ENCODE measurements at regions not wholly inside any gene's neighbourhood (a gene's known extent, or its start where the extent isn't known, plus 50 kb on each side); places are given as distances from the start of the nearest gene placed in this dataset.

DNA sequence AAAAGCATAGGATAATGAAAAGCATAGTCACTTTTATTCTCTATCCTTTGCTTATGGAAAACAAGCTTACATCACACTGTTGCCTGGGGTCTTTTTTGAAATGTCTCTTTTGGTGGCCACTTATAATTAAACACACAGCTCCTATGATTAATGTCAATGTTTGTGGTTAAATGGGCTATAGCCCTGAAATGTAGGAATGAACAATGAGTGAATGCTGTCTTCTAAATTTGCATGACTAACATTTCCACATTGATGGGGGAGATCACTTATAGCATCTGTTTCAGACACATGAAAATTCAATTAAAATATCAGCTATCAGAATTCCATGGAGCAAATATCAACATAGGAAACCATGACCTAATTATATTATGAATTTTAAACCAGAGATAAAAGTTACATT is 171.4 kb upstream of the FAT3 start:
- no peak for TF ChIP-seq CTCF (IDR thresholded peaks at IDR 0.05)
- no peak for TF ChIP-seq POLR2A (IDR thresholded peaks at IDR 0.05)
- Histone ChIP-seq H3K27ac (no peak overlapping the region), H3K4me3 (no peak overlapping the region), H3K9me3 (no peaks in the 10 kb centered on the region), H3K4me1 (no peaks in the 10 kb centered on the region), H3K36me3 (replicated peaks in 1 of 2; ENCODE audit: insufficient read depth in 1 of 2, low read depth in 2 of 2) (no peaks in the 10 kb centered on the region), H3K27me3 (no peaks in the 10 kb centered on the region)
- intact Hi-C loops (cut with DNase I) = no loop called here
- DNase-seq (no peak), ATAC-seq (no peak)

- Histone ChIP-seq H3K4me1 (no peaks in the 10 kb centered on the region), H3K9me3 (no peaks in the 10 kb centered on the region), H3K4me3 (no peak overlapping the region), H3K27me3 (no peaks in the 10 kb centered on the region), H3K36me3 (replicated peaks in 1 of 2; ENCODE audit: insufficient read depth in 1 of 2, low read depth in 2 of 2) (no peaks in the 10 kb centered on the region), H3K27ac (no peak overlapping the region)
- intact Hi-C loops (cut with DNase I) = no loop called here
- WGBS, 2 donors = 13% methylated on average over 2 of the region's 2 CpGs
- ATAC-seq = no peak
- TF ChIP-seq POLR2A (IDR thresholded peaks at IDR 0.05) (no peak), CTCF (IDR thresholded peaks at IDR 0.05) (no peak)
- DNase-seq = no peak
Observed at GRCh38 chr11:92050305-92050704, 174.3 kb upstream of the FAT3 start.

DNA sequence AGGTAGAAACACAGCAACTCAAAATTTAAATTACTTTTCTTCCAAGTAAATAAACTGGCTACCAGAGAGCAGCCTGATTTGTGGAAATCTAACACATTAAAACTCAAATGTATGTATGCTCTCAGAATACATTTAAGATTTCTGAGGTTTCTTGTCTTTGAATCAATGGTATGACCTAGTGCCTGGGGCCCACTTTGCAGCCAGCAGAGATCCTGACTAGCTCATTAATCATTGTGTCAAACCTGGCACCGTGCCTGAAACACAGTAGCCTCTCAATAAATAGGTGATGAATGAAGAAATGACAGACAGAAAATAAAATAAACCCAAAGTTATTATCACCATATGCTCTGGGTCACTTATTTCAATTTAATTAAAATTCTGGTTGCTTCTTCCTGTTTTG is 176.2 kb upstream of the FAT3 start:
- Histone ChIP-seq H3K27me3 (no peaks in the 10 kb centered on the region), H3K27ac (no peak overlapping the region), H3K36me3 (replicated peaks in 1 of 2; ENCODE audit: insufficient read depth in 1 of 2, low read depth in 2 of 2) (no peaks in the 10 kb centered on the region), H3K4me3 (no peak overlapping the region), H3K4me1 (no peaks in the 10 kb centered on the region), H3K9me3 (no peaks in the 10 kb centered on the region)
- intact Hi-C loops (cut with DNase I) = no loop called here
- WGBS, 2 donors = 0 to 3% methylated on average over 1 of the region's 1 CpG
- ATAC-seq = no peak
- DNase-seq = peak in 2 of 4 donors; percentile 5 to 11
- TF ChIP-seq POLR2A (IDR thresholded peaks at IDR 0.05) (no peak), CTCF (IDR thresholded peaks at IDR 0.05) (no peak)

DNA sequence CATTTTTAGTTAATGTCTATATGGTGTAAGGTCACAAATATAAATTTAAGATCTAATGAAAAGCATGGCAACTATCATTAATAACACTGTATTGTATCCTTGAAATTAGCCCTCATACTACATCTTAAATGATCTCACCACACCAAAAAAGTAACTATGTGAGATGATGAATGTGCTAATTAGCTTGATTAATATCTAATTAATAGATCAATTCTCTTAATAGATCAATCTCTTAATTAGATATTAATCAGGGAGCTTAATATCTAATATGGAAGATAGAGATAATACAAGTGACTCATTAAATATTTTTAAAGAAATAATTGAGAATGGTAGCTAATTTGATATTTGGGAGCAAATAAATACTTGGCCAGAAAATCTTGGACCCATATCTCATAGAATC is 178.5 kb upstream of the FAT3 start:
- DNase-seq (no peak), ATAC-seq (no peak)
- intact Hi-C loops (cut with DNase I) = no loop called here
- no peaks in the 10 kb centered on the region for H3K9me3 ChIP-seq
- TF ChIP-seq CTCF (IDR thresholded peaks at IDR 0.05) (no peak), POLR2A (IDR thresholded peaks at IDR 0.05) (no peak)
- H3K4me1 ChIP-seq = no peaks in the 10 kb centered on the region
- no peaks in the 10 kb centered on the region for H3K36me3 ChIP-seq (replicated peaks in 1 of 2; ENCODE audit: insufficient read depth in 1 of 2, low read depth in 2 of 2)
- H3K27ac ChIP-seq = no peak overlapping the region
- no peaks in the 10 kb centered on the region for H3K27me3 ChIP-seq
- no peak overlapping the region for H3K4me3 ChIP-seq

DNA sequence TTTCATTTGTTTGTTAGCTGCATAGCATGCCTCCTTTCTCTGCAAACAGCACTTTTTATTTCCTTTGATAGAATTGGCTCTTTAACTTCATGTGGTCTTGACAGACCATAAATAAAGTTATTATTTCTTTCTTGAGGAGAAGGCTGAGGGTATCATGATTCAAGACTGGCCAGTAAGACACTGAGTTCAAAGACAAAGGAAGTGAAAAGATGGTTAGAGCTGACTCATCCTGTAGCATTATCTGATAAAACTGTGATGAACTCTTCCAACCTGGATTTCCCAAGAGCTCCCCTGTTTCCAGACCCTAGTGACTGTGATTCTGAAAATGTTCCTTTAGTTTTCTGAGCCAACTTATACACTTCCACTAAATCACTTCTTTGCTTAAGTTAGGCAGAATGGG is 179.3 kb upstream of the FAT3 start:
- H3K27ac ChIP-seq = no peak overlapping the region
- TF ChIP-seq POLR2A (IDR thresholded peaks at IDR 0.05) (no peak), CTCF (IDR thresholded peaks at IDR 0.05) (no peak)

More for the DNA sequence above, 179.3 kb upstream of the FAT3 start:
- ATAC-seq = no peak
- no peaks in the 10 kb centered on the region for H3K4me1 ChIP-seq
- H3K9me3 ChIP-seq = no peaks in the 10 kb centered on the region
- no peak for DNase-seq
- intact Hi-C loops (cut with DNase I) = no loop called here
- H3K27me3 ChIP-seq = no peaks in the 10 kb centered on the region
- H3K4me3 ChIP-seq = no peak overlapping the region
- no peaks in the 10 kb centered on the region for H3K36me3 ChIP-seq (replicated peaks in 1 of 2; ENCODE audit: insufficient read depth in 1 of 2, low read depth in 2 of 2)

Data from body of pancreas (tissue), 4 donors.